Stimulated activated CD4-positive, alpha-beta T cell treated with anti-CD3 and anti-CD28 coated beads, TNF-alpha, amount 100 ng/mL, for 1 hour (primary cell): ENCODE measurements at regions not wholly inside any gene's neighbourhood (a gene's known extent, or its start where the extent isn't known, plus 50 kb on each side); places are given as distances from the start of the nearest gene placed in this dataset.

Experiments used
- DNase-seq, 3 donors: peaks; one replicate each; pipeline ENCODE4 v3.0.0-alpha.2; 2020; ENCODE audit warnings: low read depth in 3 of 3, low spot score in 1 of 3

- DNase-seq: no peak
These were observed 1707.8 kb upstream of the ACO1 start for GRCh38 chr9:30676651-30677050.

GRCh38 chr9:30677221-30677620 lies 1707.2 kb upstream of the ACO1 start:
- no peak for DNase-seq

DNA sequence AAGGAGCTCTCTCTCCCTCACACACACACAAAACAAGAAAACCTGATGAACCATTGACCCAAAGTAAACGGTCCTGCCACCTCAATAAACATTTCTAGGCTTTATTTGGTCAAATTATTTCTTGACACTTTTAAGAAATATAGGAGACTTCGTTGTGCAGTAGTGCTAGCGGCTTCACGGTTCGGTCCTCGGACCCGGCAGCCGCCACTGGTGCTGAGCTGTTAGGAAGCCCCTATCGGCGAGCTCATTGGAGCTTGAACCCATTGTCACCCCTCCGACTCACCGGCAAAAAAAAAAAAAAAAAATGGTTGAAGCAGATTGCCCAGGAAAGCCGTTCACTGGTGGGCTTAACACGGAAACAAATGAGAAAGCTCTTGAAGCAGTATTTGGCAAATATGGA lies 1695.6 kb upstream of the ACO1 start:
- no peak for DNase-seq

GRCh38 chr9:30697958-30698357 lies 1686.5 kb upstream of the ACO1 start:
- DNase-seq: no peak

DNA sequence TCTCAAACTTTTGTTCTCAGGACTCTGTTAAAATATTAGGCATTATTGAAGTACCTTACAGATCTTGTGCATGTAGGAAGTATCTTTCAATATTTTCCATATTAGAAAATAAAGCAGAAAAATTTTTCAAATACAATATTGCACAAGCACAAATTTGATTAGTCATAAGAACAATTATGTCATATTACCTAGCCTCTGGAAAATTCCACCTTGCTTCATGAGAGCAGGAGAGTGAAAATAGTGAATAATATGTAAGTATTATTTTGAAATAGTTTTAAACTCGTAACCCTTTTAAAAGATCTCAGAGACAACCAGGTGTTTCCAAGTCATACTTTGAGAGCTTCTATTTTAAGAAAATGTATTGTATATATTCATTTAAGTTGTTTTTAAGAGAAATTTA lies 1672.9 kb upstream of the ACO1 start:
- DNase-seq: no peak

DNA sequence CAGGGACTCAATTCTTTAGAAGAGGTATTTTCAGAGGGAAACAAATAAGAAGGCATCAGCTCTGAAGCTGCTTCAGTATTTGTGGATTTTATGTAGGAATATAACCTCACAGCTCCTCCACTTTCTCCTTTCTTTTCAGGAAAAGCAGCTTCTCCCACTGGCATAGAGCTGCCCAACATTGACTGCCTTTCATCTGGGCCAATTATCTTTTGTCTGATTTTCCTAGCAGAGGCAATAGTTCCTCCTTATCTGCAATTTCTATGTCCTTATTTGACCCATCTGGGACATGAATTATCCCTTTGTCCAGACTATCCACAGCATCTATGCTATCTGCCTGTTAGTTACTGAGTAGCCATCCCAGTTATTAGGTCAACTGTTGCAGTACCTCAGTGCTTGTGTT lies 1671.2 kb upstream of the ACO1 start:
- no peak for DNase-seq

DNA sequence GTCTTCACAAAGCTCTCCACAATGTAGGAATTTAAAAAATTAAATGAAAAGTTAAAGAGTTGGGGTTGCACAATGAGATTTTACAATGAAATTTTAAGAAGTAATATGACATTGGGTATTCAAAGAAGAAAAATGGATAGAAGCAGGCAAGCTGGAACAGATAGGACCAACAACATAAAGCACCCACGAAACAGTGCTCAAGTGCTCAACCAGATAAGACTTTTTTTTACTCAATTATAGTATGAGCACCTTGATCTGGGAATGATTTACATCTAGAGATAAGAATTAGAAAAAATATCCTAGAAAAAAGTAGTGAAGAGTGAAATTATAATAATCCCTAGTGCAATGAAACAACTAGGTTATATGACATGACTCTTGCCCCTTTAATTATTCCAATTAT lies 1670.1 kb upstream of the ACO1 start:
- DNase-seq: no peak

DNA sequence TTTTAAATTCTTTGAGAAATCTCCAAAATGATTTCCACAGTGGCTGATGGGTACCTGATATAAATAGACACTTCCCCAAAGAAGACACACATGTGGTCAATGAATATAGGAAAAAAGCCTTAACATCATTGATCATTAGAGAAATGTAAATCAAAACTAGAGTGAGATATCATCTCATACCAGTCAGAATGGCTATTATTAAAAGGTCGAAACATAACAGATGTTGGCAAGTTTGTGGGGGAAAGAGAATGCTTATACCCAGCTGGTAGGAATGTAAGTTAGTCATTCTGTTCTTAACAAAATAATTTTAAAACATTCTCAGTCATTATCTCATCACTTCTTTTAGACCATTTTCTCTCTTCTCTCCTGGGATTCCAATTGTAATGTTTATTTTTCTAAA lies 1666.0 kb upstream of the ACO1 start:
- DNase-seq: no peak

DNA sequence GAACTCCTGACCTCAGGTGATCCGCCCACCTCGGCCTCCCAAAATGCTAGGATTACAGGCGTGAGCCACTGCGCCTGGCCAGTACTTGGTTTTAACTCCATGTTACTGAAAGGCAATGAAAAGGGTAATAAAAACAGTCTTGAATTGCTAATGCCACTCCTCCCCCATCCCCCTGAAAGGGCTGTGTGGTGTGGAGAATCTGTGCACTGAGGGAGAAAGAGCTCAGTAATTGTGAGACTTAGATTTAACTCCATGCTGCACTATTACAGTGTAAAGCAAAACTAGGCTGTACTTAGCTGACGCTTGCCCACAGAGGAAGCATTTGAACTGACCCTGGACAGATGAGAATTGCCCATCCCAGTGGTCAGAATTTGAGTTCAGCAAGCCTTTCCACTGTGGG lies 1662.4 kb upstream of the ACO1 start:
- no peak for DNase-seq

- DNase-seq: no peak
These were observed 1660.8 kb upstream of the ACO1 start for GRCh38 chr9:30723656-30724055.

DNA sequence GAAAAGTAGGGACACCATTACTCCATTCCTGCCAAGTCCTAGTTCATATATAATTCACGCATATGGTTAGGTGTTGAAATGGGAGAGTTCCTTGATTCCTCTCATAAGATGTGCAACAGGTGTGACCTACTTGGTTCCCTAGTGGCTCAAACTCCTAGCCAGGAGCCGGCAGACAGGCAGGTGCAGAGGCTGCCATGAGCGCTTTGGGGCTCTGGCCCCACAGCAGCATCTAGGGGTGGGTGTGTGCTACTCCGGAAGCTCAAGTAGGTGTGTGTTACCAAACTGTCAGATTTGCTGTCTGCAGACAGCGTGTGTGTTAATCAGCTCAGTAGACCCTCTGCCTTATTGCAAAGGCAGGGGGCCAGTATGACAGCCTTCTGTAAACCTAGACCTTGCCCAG lies 1652.4 kb upstream of the ACO1 start:
- no peak for DNase-seq

DNA sequence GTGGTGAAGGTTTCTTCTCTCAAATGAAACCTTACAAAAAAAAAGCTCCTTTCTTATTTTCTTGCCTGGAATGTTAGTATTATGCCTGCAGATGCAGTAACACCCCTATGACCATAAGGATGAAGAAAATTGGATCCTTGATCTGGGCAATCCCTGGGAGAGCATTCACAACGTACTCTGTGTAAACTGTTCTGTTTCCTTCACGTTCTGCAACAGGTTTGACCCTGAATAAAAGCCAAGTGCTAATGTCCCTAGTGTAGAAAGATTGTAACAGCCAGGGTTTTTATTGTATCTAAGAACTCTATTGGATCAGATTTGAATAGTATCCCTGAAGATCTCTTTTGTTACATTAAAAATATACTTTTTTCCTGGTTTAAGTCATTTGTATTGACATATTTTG lies 1639.6 kb upstream of the ACO1 start:
- no peak for DNase-seq

GRCh38 chr9:30746589-30746988 lies 1637.9 kb upstream of the ACO1 start:
- DNase-seq: no peak

GRCh38 chr9:30757723-30758122 lies 1626.7 kb upstream of the ACO1 start:
- DNase-seq: no peak

GRCh38 chr9:30758726-30759446 lies 1625.6 kb upstream of the ACO1 start:
- no peak for DNase-seq

- no peak for DNase-seq
These were observed 1619.1 kb upstream of the ACO1 start for GRCh38 chr9:30765318-30765717.

GRCh38 chr9:30771163-30771708 lies 1613.2 kb upstream of the ACO1 start:
- no peak for DNase-seq

- DNase-seq: no peak
These were observed 1612.7 kb upstream of the ACO1 start for GRCh38 chr9:30771760-30772159.

GRCh38 chr9:30773427-30773826 lies 1611.0 kb upstream of the ACO1 start:
- DNase-seq: no peak

GRCh38 chr9:30774326-30774725 lies 1610.1 kb upstream of the ACO1 start:
- no peak for DNase-seq

GRCh38 chr9:30775236-30775635 lies 1609.2 kb upstream of the ACO1 start:
- no peak for DNase-seq

- no peak for DNase-seq
These were observed 1587.7 kb upstream of the ACO1 start for GRCh38 chr9:30796764-30797163.

DNA sequence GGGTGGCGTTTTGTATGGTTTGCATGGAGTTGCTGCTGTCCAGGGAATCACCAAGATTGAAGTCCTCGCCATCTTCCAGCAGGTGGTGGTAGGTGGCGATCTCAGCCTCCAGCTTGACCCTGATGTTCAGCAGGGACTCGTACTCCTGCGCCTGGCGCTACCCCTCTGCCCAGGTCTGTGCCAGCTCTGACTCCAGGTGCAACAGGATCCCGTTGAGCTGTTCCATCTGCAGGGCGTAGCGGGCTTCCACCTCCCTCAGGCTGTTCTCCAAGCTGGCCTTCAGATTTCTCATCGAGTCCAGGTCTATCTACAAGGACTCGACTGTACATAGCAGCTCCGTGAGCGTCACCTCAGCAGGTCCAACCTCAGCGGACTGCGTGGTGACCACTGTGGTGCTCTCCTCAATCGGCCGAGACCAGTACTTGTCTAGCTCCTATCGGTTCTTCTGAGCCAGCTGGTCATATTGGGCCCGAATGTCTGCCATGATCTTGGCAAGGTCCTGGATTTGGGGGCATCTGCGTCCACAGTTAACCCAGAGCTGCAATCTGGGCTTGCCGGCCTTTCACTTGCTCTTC lies 1584.8 kb upstream of the ACO1 start:
- DNase-seq: no peak
